AG04450 (cell line): ENCODE measurements at regions not wholly inside any gene's neighbourhood (a gene's known extent, or its start where the extent isn't known, plus 50 kb on each side); places are given as distances from the start of the nearest gene placed in this dataset.

Experiments used
- CTCF ChIA-PET: fragments of 300-600, 350-600 bp; formaldehyde crosslinking; extraction: SDS; loops from one replicate; lab custom pipeline; 2022; ENCODE audit warnings: antibody characterized with exemption, inconsistent platforms; lab: Charles Lee
- POLR2A ChIA-PET: fragments of 350-600 bp; formaldehyde crosslinking; extraction: SDS; loops from one replicate; lab custom pipeline; 2021; ENCODE audit warnings: antibody characterized with exemption, inconsistent platforms; lab: Yijun Ruan, JAX
- DNase-seq: peaks from one replicate; pipeline ENCODE4 v3.0.0-alpha.2; 2011; ENCODE audit warnings: low read depth, low spot score
- H3K27ac ChIP-seq: one replicate; pipeline ENCODE4 v1.5.1; 2012; ENCODE audit warnings: low read depth, low read length, control low read depth
- H3K27me3 ChIP-seq: one replicate; pipeline ENCODE4 v1.6.0; 2012; ENCODE audit warnings: low read length; ENCODE audit not compliant: control insufficient read depth, insufficient read depth
- H3K4me3 ChIP-seq: 2 replicates; pipeline ENCODE4 v1.5.1; 2011; ENCODE audit warnings: mild to moderate bottlenecking, low read depth, low read length, control low read depth
- H3K9me3 ChIP-seq: 2 replicates; pipeline ENCODE4 v1.5.1; 2012; ENCODE audit warnings: low read length; ENCODE audit not compliant: control insufficient read depth, insufficient read depth
- CTCF ChIP-seq: IDR thresholded peaks from 2 replicates; pipeline ENCODE4 v1.5.1; 2011; ENCODE audit warnings: low read depth, low read length, control low read depth, inconsistent platforms

- H3K4me3 ChIP-seq, result no peak overlapping the region
- H3K9me3 ChIP-seq, result no peaks in the 10 kb centered on the region
- DNase-seq, result no peak
- H3K27ac ChIP-seq, result no peak overlapping the region
- no peak for TF ChIP-seq CTCF
- ChIA-PET POLR2A (no interaction called here), CTCF (no interaction called here)
- no peaks in the 10 kb centered on the region for H3K27me3 ChIP-seq
Observed at GRCh38 chr5:87948486-87948885, 320.2 kb downstream of the TMEM161B start.

- Histone ChIP-seq H3K27ac (no peak overlapping the region), H3K27me3 (no peaks in the 10 kb centered on the region), H3K4me3 (no peak overlapping the region), H3K9me3 (no peaks in the 10 kb centered on the region)
- ChIA-PET CTCF (no interaction called here), POLR2A (no interaction called here)
- TF ChIP-seq CTCF, result no peak
- no peak for DNase-seq
Observed at GRCh38 chr5:87946271-87946670, 322.4 kb downstream of the TMEM161B start.

GRCh38 chr5:87945286-87945650 is 323.4 kb downstream of the TMEM161B start:
- DNase-seq, result no peak
- Histone ChIP-seq H3K27ac (no peak overlapping the region), H3K27me3 (no peaks in the 10 kb centered on the region), H3K4me3 (no peak overlapping the region), H3K9me3 (no peaks in the 10 kb centered on the region)
- CTCF ChIA-PET, result no interaction called here
- no peak for TF ChIP-seq CTCF
- POLR2A ChIA-PET, result no interaction called here

GRCh38 chr5:87944553-87945285 is 323.9 kb downstream of the TMEM161B start:
- TF ChIP-seq CTCF, result no peak
- H3K27ac ChIP-seq, result no peak overlapping the region
- no peak overlapping the region for H3K4me3 ChIP-seq
- H3K27me3 ChIP-seq, result no peaks in the 10 kb centered on the region
- CTCF ChIA-PET, result no interaction called here
- no peak for DNase-seq
- H3K9me3 ChIP-seq, result no peaks in the 10 kb centered on the region
- POLR2A ChIA-PET, result no interaction called here

- ChIA-PET CTCF (no interaction called here), POLR2A (no interaction called here)
- no peak overlapping the region for H3K27ac ChIP-seq
- H3K9me3 ChIP-seq, result peaks cover 7% of the 10 kb centered on the region; the same call in 1 of the 2 replicates
- H3K4me3 ChIP-seq, result no peak overlapping the region
- TF ChIP-seq CTCF, result no peak
- no peak for DNase-seq
- no peaks in the 10 kb centered on the region for H3K27me3 ChIP-seq
Observed at GRCh38 chr5:87940775-87941174, 327.9 kb downstream of the TMEM161B start.
